ENCODE measurements at regions not wholly inside any gene's neighbourhood (a gene's known extent, or its start where the extent isn't known, plus 50 kb on each side); places are given as distances from the start of the nearest gene placed in this dataset.

DNA sequence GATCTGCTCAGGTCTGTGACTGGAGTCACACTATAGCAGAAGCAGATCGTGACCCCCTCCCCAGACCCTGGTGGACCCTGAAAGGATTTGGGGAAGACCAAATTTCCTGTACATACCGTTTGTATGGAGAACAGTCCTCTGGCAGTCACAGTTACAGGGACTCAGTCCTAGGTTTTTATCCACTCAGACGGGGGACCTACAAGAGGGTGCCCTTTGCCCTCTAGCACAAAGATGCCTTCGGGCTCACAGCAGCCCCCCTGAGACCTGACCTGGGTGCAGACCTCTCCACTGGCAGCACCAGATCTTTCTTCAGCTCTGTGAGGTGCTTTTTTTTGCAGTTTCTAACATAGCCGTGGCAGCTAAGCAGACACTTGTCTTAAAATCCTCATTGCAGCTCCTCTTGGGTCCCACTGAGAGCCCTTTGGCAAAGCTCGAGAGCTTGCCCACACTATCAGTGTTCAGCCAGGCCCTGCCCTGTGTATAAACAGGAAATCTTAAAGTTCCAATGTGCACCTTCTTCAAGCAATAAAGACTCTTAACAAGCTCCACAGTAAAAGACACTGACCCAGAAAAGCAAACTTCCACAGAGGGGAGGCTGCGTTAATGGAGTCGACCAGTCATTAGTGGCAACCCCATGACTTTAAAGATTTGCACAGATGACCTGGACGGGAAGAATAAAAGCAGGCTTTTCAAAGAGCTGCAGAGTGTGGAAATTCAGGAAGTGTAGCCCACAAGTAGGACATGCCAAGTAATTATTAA is 71.8 kb upstream of the LHFPL2 start:
- TF ChIP-seq CEBPB (IDR thresholded peaks at IDR 0.05; ENCODE audit: low read depth, low read length) = no peak
- TF ChIP-seq, protein P1, sequence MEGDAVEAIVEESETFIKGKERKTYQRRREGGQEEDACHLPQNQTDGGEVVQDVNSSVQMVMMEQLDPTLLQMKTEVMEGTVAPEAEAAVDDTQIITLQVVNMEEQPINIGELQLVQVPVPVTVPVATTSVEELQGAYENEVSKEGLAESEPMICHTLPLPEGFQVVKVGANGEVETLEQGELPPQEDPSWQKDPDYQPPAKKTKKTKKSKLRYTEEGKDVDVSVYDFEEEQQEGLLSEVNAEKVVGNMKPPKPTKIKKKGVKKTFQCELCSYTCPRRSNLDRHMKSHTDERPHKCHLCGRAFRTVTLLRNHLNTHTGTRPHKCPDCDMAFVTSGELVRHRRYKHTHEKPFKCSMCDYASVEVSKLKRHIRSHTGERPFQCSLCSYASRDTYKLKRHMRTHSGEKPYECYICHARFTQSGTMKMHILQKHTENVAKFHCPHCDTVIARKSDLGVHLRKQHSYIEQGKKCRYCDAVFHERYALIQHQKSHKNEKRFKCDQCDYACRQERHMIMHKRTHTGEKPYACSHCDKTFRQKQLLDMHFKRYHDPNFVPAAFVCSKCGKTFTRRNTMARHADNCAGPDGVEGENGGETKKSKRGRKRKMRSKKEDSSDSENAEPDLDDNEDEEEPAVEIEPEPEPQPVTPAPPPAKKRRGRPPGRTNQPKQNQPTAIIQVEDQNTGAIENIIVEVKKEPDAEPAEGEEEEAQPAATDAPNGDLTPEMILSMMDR (conservative IDR thresholded peaks at IDR 0.05; ENCODE audit: low read depth, low read length) = no peak
- no peak for TF ChIP-seq SMC3 (IDR thresholded peaks at IDR 0.05; ENCODE audit: low read depth, low read length)
- TF ChIP-seq POLR2A (IDR thresholded peaks at IDR 0.05; ENCODE audit: low read depth, low read length) = no peak
- TF ChIP-seq MXI1 (IDR thresholded peaks at IDR 0.05; ENCODE audit: borderline replicate concordance, low read depth, low read length) = no peak
- no peak for TF ChIP-seq RAD21 (IDR thresholded peaks at IDR 0.05; ENCODE audit: low read length)
- no peak for TF ChIP-seq RFX5 (IDR thresholded peaks at IDR 0.05; ENCODE audit: low read depth, low read length)
- TF ChIP-seq MAZ (IDR thresholded peaks at IDR 0.05; ENCODE audit: borderline replicate concordance, low read depth, low read length) = no peak
- TF ChIP-seq MAFK (IDR thresholded peaks at IDR 0.05; ENCODE audit: low read depth, low read length) = no peak
